NCI-H82 treated with DMSO at 0.1 percent for 48 hours (cell line): ENCODE measurements at regions not wholly inside any gene's neighbourhood (a gene's known extent, or its start where the extent isn't known, plus 50 kb on each side); places are given as distances from the start of the nearest gene placed in this dataset.

Experiments used
- DNase-seq: peaks from one replicate; lab custom pipeline; 2025; ENCODE audit not compliant: unreplicated experiment; lab: John Stamatoyannopoulos, UW

DNA sequence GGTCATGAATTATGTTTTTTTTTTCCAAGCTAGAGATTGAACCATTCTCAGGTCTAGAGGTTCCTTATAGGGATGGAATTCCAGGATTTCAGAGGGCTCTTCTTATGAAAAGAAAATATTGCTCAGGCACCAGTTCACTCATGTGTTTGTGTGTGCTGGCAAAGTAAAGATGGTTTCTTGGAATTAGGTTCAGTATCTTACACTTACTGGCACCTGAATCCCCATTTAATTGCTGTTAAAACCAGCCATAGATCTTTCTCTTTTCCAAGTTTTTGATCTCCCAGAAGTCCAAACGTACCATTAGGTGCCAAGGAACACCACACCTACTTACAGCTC, 508.4 kb downstream of the CDH26 start:
- no peak for DNase-seq

DNA sequence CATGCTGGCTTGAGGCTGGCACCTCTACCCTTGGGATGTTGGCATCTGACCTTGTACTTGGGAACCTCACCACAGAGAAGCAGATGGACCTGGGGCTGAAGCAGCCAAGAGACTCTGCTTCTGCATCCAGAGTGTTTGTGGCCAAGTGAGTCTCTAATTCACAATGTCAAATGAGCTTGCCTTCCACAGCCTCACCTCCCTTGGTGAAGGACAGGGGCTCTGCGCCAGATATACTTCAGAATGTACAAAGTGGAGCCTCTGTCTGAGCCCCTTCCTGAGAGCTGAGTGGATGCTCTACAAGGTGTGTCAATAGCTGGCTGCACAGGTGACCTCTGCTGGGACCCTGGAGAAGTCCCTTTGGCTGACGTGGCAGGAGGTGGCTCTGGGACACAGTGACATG, 508.9 kb downstream of the CDH26 start:
- no peak for DNase-seq

DNA sequence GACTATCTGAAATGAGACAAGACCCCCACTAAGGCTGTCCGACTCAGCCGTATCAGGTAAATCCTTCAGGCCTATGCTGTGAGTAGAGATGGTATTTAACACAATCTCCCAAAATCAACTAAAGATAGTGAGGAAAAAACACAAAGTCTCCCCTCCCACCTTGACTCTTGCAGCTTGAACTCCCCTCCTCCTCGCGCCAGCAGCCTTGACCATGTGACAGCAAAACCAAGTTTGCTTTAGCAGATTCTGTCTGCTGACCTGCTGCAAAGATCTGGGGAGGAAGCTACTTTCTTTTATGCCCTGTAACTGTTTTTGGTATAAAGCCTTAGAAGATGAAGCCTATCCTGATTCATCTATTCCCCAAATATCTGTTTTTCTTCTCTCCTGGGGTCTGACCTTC, 509.5 kb downstream of the CDH26 start:
- DNase-seq, result no peak

DNA sequence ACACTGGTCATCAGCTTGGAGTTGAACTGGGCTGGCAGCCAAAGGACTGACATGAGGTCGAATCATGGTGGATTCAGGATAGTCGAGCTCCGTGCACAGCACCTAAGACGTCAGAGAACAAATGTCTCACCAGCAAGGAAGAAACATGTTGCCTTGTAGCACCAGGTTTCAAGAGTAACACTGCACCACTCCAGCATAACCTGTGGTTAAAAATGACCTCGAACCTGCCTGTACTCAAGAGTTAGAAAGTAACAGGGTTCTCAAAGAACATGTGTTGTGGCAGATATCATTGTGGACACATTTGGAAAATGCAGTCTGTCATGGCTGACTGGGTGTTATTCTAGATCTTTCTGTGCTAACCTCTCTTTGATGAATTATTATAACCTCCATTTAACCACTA, 511.6 kb downstream of the CDH26 start:
- no peak for DNase-seq

DNA sequence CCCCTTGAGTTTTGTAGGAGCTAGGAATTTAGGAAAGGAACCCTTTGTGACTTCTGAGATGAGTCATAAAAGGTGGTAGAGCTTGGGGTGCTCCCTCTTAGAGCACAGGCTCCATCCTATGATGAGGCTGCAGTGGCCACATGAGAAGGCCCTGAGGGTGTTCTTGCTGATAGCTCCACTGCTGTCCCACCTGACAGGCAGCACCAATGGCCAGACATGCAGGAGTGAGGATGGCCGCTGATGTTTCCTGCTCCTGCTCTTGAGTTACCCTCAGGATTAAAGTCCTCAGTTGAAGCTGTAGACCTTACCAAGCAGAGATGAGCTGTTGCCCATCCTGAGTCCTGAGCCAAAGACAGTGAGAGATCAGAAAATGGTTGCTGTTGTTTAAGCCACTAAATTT, 512.1 kb downstream of the CDH26 start:
- no peak for DNase-seq

DNA sequence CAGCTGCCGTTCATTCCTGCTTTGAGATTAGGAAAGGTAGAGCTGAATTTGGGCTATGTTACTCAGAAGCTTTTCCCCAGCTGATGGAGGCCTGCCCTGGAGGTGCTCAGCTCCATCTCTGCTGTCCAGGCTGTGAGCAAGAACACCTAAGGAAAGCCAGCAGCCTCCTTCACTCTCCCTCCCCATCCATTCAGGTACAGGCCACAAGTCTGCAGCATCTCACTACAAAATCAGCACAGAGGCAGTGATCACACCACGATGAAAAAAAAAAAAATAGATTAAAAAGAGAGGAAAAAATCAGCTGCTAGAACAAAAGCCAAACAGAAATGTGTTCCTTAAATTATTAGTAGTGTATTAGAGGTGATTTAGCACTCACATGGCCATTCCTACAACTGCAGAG, 515.0 kb downstream of the CDH26 start:
- DNase-seq, result no peak

DNA sequence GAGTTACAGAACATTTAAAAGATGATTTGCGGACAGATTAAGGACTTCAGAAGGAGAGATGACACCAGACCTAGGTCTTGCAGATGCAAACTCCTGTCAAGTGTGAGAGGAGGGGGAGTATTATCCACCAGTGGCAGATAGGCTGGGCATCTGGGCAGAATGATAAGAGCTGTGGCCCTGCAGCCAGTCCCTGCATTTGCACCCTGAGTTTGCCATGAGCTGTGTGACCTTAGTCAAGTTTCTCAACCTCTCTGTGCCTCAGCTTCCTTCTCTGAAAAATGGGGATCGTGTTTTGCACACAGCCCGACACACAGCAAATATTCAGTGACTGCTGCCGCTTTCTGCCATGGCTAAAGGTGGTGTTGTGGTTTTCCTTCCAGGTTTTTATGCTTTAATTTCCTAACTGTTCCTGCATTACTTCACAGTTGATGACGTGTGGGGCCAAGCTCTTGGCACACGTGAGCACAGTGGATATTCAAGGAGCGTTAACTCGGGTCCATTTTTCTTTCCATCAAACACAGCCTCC, 516.2 kb downstream of the CDH26 start:
- no peak for DNase-seq

DNA sequence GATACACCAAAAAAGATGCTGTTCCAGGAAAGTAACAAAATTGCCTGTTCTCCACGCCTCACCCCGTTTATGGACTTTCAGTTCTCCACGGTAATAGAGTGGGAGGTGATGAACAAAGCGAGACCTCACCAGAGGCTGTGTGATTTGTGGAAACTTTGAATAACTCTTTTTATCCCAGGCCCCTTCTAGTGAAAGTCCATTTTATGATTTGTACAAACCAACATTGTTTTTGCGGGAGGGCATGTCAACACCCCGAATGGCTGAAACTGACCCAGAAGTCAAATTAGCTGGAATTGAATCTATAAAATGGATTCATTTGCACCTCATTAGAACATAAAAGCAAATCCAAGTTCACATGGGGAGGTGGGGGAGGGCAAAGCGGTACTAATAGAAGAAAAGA, 517.8 kb downstream of the CDH26 start:
- DNase-seq, result no peak

DNA sequence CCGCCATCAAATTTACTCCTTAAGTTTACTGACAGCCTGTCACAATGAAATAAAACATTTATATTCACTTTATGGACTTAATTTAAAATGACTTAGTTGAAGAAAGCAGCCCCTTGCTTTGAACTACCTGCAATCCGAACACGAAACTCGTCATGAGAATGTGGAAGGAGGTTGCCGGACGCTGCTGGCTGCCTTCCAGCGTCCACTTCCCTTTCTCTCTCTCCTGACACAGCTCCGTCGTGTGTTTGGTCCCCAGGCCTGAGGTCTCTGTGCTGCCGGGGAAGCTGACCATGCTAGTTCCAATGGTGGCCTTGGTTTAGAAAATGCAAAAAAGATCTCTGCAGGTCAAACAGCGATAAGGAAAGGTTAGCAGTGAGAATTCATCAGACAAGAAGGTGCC, 519.7 kb downstream of the CDH26 start:
- no peak for DNase-seq

DNA sequence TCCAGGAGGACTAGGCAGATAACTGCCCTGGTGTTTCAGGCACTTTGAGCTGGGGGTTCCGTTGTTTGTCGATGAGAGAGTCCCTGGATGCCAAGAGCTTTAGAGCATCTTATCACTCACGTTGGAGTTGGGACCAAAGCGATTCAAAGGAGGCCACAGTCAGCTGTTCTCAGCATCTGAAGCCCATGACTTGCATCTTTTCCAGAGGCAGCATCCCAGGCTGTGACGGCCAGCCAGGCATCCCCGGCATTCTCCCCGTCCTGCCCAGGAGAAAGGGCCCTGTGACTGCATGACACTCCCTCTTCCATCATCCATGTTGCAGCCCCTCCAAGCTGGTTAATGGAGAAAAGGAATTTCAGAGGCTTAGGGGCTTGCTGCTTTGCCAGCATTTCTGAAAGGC, 520.3 kb downstream of the CDH26 start:
- no peak for DNase-seq

DNA sequence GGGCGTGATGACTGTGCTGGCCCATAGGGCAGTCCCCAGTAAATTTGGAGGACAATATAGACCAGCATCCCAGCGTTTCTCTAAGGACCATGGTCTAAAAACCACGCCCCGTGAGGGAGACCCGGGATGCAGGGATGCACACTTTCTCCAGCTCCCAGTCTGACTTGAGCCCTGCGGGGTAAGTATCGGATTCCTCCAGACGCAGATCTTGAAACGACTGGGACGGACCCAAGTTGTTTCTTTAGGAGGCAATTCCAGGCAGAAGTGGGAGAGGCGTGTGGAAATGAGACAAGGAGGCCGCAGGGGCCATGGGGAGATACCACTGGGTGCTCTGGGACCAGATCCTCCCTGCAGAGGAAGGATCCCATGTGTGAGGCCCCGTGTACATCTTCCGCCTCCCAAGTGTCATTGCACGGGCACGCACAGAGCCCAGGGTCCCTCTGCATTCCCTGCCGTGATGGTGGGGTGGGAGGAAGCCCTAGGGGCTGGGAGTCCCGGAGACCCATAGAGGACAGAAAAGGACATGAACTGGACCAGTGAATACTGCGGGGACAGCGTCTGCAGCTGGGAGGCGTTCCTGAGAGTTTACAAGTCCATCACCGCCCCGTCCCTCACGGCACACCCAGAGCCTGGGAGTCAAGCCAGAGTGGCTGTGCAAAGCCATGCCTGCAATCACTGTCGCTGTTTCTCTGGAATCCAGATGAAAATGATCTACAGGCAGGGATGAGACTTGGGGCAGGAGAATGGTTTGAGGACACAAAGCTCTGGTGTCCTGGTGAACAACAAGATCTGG, 522.9 kb downstream of the CDH26 start:
- no peak for DNase-seq

DNA sequence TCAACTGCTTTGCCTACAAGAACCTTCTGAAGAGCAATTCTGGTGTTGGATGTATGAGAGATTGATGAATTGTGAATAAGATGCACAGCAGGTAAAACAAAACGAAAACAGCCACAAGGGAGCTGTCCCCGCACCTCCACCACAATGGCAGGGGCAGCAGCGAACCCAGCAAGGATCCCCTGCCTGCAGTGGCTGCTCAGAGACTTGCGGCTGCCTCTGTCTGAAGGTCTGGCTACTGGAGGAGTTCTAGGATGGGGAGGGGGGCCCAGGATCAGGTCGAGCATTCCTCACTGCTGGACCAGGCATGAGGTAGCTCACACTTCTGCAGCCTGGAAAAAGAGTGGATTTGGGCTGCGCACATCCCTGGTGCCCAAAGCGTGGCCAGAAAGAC, 523.5 kb downstream of the CDH26 start:
- no peak for DNase-seq

DNA sequence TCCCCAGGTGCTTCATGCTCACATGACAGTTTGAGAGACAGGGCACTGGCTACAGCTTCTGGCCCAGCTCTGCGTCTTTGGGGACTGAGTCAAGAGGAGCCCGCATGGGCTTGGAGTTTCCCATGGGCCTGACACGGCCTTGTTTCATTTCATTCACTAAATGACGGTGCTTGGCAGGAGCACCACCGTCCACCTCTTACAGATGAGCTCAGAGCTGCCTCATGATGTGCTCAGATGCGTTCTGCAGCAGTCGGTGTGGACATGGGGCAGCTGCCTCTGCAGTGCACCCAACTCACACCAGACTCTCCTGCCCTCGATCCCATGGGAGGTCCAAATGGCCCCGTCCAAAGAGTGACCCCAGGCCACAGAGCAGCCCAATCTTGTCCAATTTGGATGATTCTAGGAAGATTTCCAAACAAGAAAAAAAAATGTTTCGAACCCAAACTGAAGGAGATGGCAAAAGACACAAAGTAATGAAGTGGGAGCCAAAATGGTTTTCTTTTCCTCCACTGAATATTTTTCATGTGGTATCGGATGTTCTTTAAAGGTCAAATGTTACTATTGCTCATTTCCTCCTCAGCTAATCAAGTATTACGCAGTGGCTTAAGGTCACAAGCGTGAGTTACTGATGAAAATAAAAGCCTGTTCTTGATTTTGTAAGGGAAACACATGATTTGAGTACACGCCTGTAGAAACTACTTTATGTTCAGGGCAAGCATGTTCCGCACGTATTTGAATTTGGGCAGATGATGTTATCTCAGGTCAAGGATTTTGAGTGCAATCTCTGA, 524.2 kb downstream of the CDH26 start:
- no peak for DNase-seq

DNA sequence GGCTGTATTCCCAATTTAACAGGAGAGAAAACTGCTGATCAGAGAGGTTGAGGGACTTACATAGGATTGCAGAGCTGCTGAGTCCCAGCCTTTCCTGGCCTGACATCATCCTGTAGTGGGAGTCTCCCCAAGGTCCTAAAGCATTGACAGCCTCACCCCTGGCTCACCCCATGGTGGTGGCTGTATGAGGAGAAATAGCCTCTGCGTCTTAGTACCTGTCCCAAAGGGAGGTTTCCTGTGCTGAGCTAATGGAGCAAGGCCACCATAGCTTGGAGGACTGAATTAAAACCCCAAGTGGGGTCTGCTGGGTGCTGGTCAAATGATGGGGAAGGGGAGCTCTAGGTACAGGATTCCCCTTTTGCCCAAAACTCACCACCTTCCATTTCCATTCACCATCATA, 525.1 kb downstream of the CDH26 start:
- DNase-seq, result no peak

DNA sequence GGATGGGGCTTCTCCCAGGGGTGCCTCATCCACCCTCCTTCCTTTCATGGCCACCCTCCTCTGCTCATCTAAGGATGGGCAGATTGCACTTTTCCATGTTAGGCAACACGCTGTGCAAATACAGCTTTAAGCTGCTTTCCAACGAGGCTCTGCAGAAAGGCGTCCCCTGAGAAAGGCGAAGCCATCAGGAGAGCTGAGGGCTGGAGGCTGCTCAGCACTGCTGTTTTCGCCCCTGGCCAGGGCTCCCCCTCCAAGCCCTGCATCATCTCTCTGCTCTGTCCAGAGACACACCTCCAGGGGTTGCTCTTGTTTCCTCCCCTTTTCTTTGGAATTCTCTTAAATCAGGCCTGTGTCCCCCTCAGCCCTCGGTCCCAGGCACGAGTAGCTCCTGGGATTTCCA, 526.1 kb downstream of the CDH26 start:
- DNase-seq, result no peak

DNA sequence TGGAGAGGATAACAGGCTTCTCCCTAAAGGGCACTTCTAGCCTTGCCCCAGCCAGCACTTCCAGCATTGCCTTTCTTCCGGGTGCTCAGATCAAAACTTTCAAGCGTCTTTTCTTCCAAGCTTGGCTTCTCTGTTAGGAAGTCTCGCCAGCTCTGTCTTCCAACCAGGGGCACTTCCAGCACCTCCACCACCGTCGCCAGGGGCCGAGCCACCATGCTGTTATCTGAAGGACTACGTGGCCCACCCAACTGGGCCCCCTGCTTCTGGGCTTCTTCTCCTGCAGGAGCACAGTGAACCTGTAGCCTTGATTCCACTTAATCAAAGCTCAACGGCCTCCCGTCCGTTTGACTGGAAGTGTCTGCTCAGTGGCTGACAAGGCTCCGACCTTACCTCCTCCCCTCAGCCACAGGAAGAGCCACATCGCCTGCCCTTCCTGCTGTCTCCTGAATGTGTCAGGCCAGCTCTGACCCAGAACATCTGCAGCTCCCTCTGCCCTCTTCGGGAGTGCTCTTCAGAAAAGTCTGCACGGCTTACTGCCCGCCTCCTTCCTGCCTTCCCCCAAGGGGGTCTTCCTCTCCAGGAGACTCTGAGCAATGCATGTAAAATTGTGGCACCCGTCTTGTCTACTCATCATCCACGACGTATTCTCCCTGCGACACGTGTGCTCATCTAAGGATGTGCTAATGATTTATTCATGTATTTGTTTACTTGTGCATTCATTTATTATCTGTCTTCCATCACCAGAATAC, 527.0 kb downstream of the CDH26 start:
- DNase-seq, result no peak

DNA sequence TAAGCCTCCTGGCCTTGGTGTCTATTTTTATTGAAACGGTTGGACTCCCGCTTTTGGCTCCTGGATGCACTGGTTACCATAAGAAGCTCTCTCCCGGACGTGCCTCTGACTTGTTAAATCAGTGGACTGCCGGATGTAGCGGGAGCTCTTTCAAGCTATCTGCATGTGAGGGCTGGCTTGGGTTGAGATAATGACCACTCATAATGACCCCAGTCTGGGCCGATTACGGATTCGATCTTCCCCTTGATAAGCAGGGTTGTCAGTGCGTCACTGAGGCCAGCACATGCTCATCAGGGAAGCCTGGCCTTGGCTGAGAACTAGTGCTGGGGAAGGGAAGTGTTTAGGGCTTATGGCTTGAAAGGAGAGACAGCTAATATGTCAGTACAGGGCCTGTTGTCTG, 528.1 kb downstream of the CDH26 start:
- DNase-seq, result no peak

DNA sequence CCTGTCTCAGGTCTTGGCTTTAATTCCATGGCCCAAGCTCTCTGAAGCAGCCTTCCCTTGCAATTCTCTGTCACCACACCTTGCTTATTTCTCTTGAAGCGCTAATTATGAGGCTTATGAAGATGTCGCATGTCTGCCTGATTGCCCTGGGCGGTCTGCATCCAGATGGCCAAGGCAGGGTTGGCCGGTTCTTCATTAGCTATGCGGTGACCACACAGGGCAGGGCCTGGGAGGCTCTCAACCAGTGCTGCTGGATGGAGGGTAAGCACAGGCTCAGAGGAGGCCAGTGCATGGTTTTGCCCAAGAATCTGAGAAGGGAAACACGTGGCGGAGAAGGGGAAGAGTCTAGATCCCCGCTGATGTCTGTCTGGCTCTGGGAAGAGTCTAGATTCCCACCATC, 528.7 kb downstream of the CDH26 start:
- no peak for DNase-seq

DNA sequence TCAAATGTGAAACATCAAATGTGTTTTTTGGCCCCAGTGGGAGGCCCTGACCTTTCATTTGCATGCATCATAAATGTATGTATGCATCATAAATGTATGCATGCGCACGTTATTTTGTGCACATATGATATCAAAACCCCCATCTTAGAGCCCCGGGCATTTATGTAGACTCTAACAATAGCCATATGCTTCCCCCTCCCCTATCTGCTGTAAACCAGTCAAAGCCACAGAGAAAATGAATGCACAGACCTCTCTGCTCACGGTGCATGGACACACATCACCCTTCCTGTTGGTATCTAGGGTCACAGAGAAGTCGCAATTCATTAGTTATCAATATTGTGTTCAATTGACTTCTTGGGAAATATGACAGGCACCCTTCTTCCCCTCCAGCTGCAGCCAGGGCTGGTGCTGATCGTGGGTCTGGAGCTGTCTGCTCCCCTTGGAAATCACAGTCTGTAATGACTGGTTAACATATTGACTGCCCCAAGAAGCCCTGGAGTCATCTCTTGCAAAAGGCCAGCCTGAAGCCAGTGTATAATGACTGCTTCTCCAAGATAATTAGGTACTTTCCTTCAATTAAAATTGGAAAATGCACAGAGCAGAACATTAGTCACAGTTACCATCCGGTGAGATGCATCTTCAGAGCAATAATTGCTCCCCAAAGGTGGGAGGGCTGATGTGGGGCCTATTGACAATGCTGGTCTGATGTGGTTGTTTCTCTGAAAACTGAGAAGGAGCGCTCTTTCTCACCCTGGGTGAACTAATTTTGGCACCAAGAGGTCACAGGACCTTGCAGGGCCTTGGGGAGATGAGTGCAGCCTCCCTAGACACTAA, 532.2 kb downstream of the CDH26 start:
- DNase-seq, result no peak

DNA sequence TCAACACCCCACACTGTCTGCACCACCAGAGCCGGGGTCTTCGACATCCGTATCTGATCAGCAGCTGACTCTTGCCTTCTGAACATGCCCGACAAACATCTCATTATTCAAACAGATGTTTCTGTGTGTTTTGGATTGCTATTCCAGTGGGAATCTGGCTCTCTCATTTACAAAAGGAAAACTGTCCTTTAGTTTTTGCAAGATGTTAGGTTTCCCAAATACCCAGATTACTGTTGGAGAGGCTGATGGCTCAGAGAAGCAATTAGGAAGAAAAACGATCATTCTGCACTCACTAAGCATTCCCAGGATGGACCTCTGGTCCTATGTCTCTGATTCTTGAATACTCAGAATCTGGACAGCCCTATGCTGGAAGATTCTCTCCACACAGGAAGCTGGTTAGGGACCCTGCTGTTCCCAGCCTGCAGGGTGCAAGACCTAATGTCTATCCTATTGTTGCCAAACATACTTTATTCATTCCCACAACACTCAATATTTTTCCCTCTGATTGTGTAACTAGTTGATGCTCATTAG, 532.9 kb downstream of the CDH26 start:
- DNase-seq, result no peak

DNA sequence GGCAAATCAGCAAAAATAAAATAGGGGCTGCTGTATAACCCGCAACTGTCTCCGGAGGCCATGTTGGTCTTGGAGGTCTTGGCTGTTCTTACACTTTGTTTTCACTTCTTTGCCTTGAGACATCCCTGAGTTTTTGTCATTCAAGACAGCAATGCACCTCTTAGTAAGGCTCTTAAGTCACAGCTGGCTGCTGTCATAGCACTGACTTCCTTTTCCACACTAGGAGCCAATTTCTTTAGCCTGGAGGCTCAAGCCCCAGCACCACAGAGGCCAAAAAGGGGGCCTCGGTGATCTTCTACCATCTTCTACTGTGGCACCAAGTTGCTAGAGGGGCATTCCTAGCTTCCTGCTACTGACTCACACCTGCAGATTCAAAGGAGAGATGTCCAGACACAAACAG, 536.3 kb downstream of the CDH26 start:
- no peak for DNase-seq
